Thoracic aorta (tissue), 2 donors: ENCODE measurements at regions not wholly inside any gene's neighbourhood (a gene's known extent, or its start where the extent isn't known, plus 50 kb on each side); places are given as distances from the start of the nearest gene placed in this dataset.

Experiments
- ATAC-seq: fragments of 150-250 bp; one replicate; pipeline ENCODE4 v1.8.0; 2017; ENCODE audit warnings: low read depth; ENCODE audit not compliant: insufficient number of reproducible peaks, low FRiP score
- DNase-seq: peaks from one replicate; pipeline ENCODE4 v3.0.0-alpha.2; 2020; ENCODE audit warnings: low spot score
- H3K27ac ChIP-seq, 2 donors: fragments of 200-600 bp; sonication (generic); 1 replicate in 1 of 2; 2 replicates in 1 of 2; pipeline ENCODE4 v1.5.1; 2016; ENCODE audit warnings: mild to moderate bottlenecking in 2 of 2, moderate library complexity in 2 of 2
- H3K27me3 ChIP-seq: fragments of 200-600 bp; sonication (generic); replicated peaks from 2 replicates; pipeline ENCODE4 v1.6.0; 2016; ENCODE audit warnings: mild to moderate bottlenecking; ENCODE audit not compliant: insufficient read depth
- H3K36me3 ChIP-seq: fragments of 200-600 bp; sonication (generic); one replicate; pipeline ENCODE4 v1.5.1; 2016
- H3K4me1 ChIP-seq, 2 donors: fragments of 200-600 bp; sonication (generic); 1 replicate in 1 of 2; 2 replicates in 1 of 2; pipeline versions ENCODE4 v1.5.1 to v1.6.0; 2016; ENCODE audit warnings: low read depth in 2 of 2, mild to moderate bottlenecking in 1 of 2; ENCODE audit not compliant: control insufficient read depth in 1 of 2
- H3K4me3 ChIP-seq: fragments of 200-600 bp; sonication (generic); 2 replicates; pipeline ENCODE4 v1.5.1; 2016; ENCODE audit warnings: mild to moderate bottlenecking
- H3K9me3 ChIP-seq: fragments of 200-600 bp; sonication (generic); 2 replicates; pipeline ENCODE4 v1.5.1; 2016
- TF ChIP-seq, protein P1 (sequence below): fragments of 200-600 bp; sonication (generic); IDR thresholded peaks from one replicate; pipeline ENCODE4 v1.5.1; 2019; ENCODE audit warnings: antibody characterized with exemption

DNA sequence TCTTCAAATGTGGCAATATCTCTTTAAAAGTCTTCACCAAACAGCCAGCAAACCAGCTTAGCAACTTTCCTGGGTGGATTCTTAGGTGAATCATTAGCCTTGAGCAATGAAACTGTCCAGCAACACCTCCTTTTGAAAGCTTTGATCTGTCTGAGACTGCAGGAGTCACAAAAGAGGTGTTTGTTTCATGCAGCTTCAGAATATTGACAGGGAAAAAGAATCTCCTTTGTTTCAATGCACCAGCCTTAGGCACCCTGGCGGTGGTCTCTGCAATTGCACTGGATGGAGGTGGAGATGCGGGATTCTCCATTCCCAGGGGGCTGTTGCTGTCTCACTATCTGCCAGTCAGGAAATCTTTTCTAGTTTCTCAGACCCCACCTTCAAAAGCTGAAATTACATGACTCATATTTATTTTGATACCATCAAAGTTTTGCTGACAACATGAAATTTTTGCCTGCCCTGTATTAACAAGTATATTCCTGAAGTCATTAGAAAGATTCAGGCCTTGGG, 76.0 kb upstream of the DSG1 start:
- Histone ChIP-seq H3K4me1 (no peaks in the 10 kb centered on the region), H3K4me3 (no peak overlapping the region), H3K36me3 (no peaks in the 10 kb centered on the region), H3K27me3 (no peaks in the 10 kb centered on the region), H3K9me3 (no peaks in the 10 kb centered on the region), H3K27ac (no peak overlapping the region)
- ATAC-seq (no peak), DNase-seq (no peak)
- TF ChIP-seq, protein P1, sequence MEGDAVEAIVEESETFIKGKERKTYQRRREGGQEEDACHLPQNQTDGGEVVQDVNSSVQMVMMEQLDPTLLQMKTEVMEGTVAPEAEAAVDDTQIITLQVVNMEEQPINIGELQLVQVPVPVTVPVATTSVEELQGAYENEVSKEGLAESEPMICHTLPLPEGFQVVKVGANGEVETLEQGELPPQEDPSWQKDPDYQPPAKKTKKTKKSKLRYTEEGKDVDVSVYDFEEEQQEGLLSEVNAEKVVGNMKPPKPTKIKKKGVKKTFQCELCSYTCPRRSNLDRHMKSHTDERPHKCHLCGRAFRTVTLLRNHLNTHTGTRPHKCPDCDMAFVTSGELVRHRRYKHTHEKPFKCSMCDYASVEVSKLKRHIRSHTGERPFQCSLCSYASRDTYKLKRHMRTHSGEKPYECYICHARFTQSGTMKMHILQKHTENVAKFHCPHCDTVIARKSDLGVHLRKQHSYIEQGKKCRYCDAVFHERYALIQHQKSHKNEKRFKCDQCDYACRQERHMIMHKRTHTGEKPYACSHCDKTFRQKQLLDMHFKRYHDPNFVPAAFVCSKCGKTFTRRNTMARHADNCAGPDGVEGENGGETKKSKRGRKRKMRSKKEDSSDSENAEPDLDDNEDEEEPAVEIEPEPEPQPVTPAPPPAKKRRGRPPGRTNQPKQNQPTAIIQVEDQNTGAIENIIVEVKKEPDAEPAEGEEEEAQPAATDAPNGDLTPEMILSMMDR: no peak

DNA sequence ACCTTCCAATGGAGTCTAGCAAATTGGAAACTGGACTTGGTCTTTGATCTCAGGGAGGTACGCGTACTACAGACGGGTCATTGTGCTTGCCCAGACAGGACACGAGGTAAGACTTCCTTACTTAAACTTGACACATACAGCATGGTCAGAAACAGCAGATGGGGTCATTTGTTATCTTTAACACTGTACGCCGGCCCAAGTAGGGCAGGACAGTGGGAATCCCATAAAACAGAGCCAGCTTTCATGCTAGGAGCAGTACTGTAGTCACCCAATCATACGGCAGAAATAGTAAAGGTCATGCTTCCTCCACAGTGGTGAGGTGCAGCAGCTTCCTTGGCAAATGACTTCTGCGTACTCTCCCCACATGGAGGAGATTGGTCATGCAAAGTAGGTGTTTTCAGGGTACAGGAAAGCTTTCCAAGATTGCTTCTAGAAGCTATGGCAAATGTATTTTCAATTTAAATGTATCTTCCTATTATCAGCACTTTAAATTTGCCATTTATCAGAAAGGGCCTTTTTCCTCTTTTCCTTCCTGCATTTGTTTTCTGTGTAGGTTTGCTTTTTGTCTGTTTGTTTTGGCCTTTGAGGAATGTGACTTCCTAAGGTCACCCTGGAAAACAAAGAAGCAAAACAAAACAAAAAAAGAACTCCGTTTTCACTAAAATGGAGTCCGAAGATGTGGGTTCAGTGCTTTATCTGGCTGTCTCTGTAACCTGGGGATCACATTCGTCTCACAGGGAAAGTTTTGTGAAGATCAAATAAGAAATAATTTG, 74.0 kb upstream of the DSG1 start:
- no peak for ATAC-seq
- Histone ChIP-seq H3K4me1 (no peaks in the 10 kb centered on the region), H3K4me3 (no peak overlapping the region)

DNA sequence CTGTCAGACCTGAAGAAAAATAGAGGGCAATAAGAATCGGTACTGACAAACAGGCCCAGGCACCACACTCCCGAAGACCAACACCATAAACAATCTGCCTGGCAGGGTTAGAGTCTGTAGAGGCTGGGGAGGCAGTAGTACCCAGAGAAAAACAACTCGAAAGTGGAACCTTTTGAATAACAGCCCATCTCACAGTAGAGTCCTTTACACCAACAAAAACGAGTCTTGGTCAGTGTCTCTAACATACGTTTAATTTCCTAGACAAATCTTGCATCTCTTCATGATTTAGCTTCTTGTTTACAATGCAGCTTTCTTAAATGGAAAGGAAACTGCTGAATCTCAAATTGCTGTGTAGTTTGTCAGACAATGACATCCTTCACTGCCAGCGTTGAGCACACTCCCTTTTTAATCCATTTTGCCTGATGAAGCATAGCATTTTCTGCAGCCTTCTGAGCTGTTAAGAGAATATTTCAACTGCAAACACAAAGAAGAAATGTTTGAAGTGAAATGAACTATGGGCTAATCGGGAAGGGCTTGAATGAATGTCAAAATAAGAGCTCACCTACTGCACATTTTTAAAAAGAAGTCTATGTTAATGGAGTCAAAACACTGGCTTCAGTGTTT, 73.1 kb upstream of the DSG1 start:
- Histone ChIP-seq H3K4me1 (no peaks in the 10 kb centered on the region), H3K27me3 (no peaks in the 10 kb centered on the region), H3K27ac (no peak overlapping the region), H3K4me3 (no peak overlapping the region), H3K36me3 (no peaks in the 10 kb centered on the region), H3K9me3 (no peaks in the 10 kb centered on the region)
- no peak for DNase-seq
- TF ChIP-seq, protein P1: no peak
- ATAC-seq: no peak

More for the DNA sequence above, 74.0 kb upstream of the DSG1 start:
- Histone ChIP-seq H3K9me3 (no peaks in the 10 kb centered on the region), H3K27me3 (no peaks in the 10 kb centered on the region), H3K27ac (no peak overlapping the region), H3K36me3 (no peaks in the 10 kb centered on the region)
- no peak for DNase-seq
- TF ChIP-seq, protein P1: no peak

DNA sequence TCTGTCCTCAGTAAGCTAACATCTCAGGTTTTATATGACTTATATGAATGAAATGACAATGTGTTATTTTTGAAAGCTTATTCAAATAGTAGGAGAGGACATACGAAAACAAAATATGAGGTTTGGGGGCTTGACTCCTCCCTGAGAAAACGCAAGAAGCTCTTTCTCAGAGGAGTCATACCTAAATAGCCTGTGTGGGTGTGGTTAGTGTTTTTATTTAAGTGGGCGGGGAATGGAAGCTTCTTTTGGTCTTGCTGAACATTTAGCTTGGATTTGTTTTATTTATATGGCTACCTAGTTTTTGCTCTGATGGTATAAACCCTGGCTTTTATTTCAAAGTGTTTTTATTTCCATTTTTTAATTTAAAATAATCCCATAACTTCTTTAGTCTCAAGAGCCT, 72.1 kb upstream of the DSG1 start:
- no peaks in the 10 kb centered on the region for H3K36me3 ChIP-seq
- no peak for DNase-seq
- TF ChIP-seq, protein P1: no peak
- no peak overlapping the region for H3K4me3 ChIP-seq
- no peaks in the 10 kb centered on the region for H3K4me1 ChIP-seq
- no peak for ATAC-seq
- H3K9me3 ChIP-seq: no peaks in the 10 kb centered on the region
- no peaks in the 10 kb centered on the region for H3K27me3 ChIP-seq
- no peak overlapping the region for H3K27ac ChIP-seq

DNA sequence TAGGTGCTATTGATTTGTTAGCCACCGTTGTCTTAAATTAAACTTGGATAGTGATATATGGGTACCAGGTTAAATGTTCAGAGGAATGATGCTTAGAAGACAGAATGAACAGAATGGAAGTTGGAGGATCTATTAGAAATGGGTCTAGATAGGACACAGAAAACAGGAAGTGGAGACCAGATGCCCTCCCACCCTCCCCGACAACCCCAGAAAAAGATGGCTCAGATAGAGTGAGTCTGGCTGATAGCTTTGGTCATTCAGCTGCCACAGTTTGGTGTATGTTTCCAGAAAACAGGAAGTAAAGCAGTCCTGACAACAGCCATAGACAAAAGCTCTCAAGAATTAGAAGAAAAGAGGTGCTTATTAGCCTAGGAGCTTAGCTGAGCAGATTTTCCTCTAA, 71.5 kb upstream of the DSG1 start:
- no peaks in the 10 kb centered on the region for H3K27me3 ChIP-seq
- H3K9me3 ChIP-seq: no peaks in the 10 kb centered on the region
- H3K27ac ChIP-seq: no peak overlapping the region
- H3K4me1 ChIP-seq: peaks cover 0 to 3% of the 10 kb centered on the region in 2 donors
- H3K36me3 ChIP-seq: no peaks in the 10 kb centered on the region
- H3K4me3 ChIP-seq: no peak overlapping the region
- ATAC-seq: no peak
- DNase-seq: no peak
- TF ChIP-seq, protein P1: no peak
